ENCODE measurements at regions not wholly inside any gene's neighbourhood (a gene's known extent, or its start where the extent isn't known, plus 50 kb on each side); places are given as distances from the start of the nearest gene placed in this dataset.

- TF ChIP-seq POLR2A (IDR thresholded peaks at IDR 0.05; ENCODE audit: low read depth, low read length) (no peak), BHLHE40 (IDR thresholded peaks at IDR 0.05; ENCODE audit: low read depth, low read length) (no peak), CTCF (conservative IDR thresholded peaks at IDR 0.05; ENCODE audit: low read depth, low read length) (no peak), RFX5 (IDR thresholded peaks at IDR 0.05; ENCODE audit: low read depth, low read length) (no peak), CEBPB (IDR thresholded peaks at IDR 0.05; ENCODE audit: low read depth, low read length) (no peak), RAD21 (IDR thresholded peaks at IDR 0.05; ENCODE audit: low read length) (no peak), MAZ (IDR thresholded peaks at IDR 0.05; ENCODE audit: borderline replicate concordance, low read depth, low read length) (no peak), USF2 (IDR thresholded peaks at IDR 0.05; ENCODE audit: low read depth, low read length) (no peak), SMC3 (IDR thresholded peaks at IDR 0.05; ENCODE audit: low read depth, low read length) (no peak), FOS (IDR thresholded peaks at IDR 0.05; ENCODE audit: low read depth, low read length) (no peak), MAFK (IDR thresholded peaks at IDR 0.05; ENCODE audit: low read depth, low read length) (no peak), RCOR1 (IDR thresholded peaks at IDR 0.05; ENCODE audit: insufficient replicate concordance, low read length) (no peak)
These were observed 133.0 kb upstream of the HMCN1 start for GRCh38 chr1:185601189-185601588.

All from IMR-90 (cell line).